GM18951 (cell line): ENCODE measurements at regions not wholly inside any gene's neighbourhood (a gene's known extent, or its start where the extent isn't known, plus 50 kb on each side); places are given as distances from the start of the nearest gene placed in this dataset.

Experiments used
- POLR2A ChIP-seq: IDR thresholded peaks from 4 replicates; pipeline ENCODE4 v1.6.1; 2011; ENCODE audit warnings: mild to moderate bottlenecking; ENCODE audit not compliant: insufficient read length, insufficient read depth; ENCODE audit errors: extremely low read depth
- in situ Hi-C: fragments of 300-500 bp; cut with MboI; formaldehyde crosslinking; loops from one replicate; pipeline ENCODE4 v1.12.0; 2022; ENCODE audit warnings: low sequenced_read_pairs, mixed read lengths, inconsistent platforms; ENCODE audit not compliant: unreplicated experiment

DNA sequence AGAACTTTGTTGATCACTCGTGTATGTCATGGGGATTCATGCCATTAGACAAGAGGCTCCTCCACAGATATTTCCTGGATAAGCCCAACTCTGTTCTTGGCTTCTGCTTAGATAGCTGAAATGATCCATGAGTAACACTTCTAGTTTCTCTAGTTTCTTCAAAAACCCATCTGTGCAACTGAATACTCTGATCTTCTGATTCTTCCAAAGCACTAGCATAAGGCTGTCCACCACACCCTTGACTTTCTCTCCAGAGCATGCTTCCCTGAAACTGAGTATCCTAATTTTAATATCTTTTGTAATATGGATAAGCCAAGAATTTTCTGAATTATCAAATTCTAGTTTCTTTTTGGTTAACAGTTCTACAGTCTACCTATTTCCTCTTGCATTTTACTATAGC, 118.6 kb upstream of the TAPT1 start:
- no peak for TF ChIP-seq POLR2A
- in situ Hi-C loops = no loop called here

GRCh38 chr4:16337936-16338335, 111.7 kb upstream of the TAPT1 start:
- no peak for TF ChIP-seq POLR2A
- in situ Hi-C loops = no loop called here

DNA sequence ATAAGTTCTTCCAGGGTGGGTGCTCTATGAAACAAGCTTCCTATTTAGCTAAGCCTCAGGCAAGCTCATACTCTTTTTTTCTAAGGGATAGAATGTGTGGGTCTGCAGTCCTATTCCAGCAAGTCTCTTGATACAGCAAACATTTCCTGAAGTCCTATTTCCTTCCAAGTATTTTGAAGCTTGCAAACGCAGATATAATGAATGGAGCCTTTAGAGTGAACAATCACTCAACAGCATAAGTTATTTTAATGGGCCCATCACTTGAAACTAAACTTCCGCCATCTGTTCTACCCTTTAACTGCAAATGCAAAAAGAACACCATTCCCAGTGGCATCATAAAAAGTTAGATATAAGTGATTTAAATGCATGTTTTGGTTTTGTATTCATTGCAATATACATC, 108.3 kb upstream of the TAPT1 start:
- in situ Hi-C loops = no loop called here
- no peak for TF ChIP-seq POLR2A

DNA sequence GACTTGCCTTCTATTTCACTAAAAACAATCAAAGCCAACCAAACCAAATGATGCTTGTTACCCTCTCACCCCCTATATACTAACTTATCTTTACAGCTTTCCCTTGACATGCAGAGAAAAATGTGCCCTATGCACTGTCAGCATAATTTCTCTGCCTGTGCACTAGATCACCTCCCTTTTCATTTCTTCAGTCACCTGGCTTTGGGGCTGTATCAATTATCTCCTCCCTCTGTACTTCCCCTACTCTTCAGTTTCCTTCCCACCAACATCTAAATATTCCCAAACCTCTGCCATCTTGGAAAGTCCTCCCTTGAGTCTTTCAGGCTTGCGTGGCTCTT, 103.5 kb upstream of the TAPT1 start:
- TF ChIP-seq POLR2A = no peak
- in situ Hi-C loops = no loop called here

DNA sequence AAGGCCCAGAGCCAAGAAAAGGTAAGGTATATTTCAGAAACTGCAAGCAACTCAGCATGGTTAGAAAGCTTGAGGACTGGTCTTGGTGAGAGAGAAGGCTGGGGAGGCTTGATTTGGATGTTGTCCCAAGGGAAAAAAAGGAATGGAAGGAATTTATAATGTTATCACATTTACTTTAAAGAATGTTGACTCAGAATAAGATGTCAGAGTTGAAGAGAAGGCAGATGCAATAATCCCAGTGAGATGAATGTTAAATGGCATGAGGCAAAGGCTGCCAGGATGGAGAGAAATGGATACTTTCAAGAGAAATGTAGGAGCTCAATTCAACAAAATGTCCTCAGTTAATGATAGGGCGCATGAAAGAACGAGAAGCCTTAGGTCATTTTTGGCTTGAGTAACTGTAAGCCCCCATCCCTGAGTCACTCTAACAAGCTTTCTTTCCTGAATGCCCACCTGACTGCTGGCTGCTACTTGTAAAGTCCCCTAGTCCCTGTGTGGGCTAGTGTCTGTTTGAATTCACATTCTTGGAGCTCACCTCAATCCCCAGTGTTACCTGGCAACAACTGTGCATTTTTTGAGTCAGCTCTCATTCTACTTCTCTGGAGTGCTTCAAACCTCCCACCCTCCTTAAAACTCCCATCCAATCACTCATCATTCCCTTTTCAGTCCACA, 103.0 kb upstream of the TAPT1 start:
- in situ Hi-C loops = no loop called here
- no peak for TF ChIP-seq POLR2A

GRCh38 chr4:16322183-16322582, 95.9 kb upstream of the TAPT1 start:
- no peak for TF ChIP-seq POLR2A
- in situ Hi-C loops = no loop called here

GRCh38 chr4:16315456-16315855, 89.2 kb upstream of the TAPT1 start:
- no peak for TF ChIP-seq POLR2A
- in situ Hi-C loops = no loop called here

- TF ChIP-seq POLR2A = no peak
Observed at GRCh38 chr4:16310606-16311005, 84.3 kb upstream of the TAPT1 start.

GRCh38 chr4:16302648-16303047, 76.4 kb upstream of the TAPT1 start:
- TF ChIP-seq POLR2A = no peak
- in situ Hi-C loops = no loop called here

More at GRCh38 chr4:16310606-16311005, 84.3 kb upstream of the TAPT1 start:
- in situ Hi-C loops = no loop called here

DNA sequence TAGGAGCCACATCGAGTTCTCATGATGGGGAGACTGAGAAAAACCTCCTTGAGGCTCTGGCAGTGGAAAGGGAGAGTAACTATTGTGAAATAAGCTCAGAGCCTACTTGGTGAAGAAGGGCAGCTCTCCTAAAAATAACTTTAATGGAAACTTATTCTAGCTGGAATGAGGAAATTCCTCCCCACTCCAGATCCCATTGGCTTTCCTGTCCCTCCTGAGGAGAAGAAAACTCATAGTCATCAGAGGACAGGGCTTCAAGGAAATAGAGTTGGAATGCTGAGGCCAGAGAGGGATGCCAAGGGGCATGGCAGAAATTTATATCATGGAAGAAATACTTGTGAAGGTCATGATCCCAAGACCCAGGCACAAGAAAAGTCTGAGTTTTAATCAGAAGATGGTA, 70.7 kb upstream of the TAPT1 start:
- TF ChIP-seq POLR2A = no peak
- in situ Hi-C loops = loop anchor here (25.0 kb wide), 1 partner anchor 1165 kb away; no protein-coding TSS in a partner anchor

- in situ Hi-C loops = loop anchor here (25.0 kb wide), 1 partner anchor 1168 kb away; no protein-coding TSS in a partner anchor
- TF ChIP-seq POLR2A = no peak
Observed at GRCh38 chr4:16294455-16294854, 68.2 kb upstream of the TAPT1 start.

DNA sequence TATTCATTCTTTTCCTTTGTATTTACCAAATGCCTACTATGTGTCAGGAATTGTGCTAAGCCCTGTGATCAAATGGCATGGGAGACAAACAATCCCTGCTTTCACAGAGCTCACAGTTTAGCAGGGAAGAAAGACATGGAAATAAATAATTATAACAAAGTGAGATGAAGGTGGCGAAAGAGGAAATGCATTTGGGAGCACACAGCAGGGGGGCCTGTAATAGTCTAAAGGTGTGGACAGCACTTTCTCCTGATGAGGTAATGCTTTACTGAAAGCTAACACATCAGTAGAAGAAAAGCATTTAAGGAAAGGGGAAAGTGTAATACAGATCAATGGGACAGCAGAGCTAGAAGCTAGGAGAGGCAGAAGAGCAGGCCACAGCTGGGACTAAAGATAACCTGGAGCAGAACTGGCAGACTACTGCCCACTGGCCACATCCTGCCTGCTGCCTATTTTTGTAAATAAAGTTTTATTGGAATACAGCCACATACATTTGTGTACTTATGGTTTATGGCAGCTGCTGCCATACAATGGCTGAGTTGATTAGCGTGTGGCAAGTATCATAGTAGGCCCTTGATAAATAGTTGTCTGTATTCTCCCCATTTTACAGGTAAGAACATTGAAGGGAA, 67.1 kb upstream of the TAPT1 start:
- in situ Hi-C loops = loop anchor here (25.0 kb wide), 1 partner anchor 1169 kb away; no protein-coding TSS in a partner anchor

DNA sequence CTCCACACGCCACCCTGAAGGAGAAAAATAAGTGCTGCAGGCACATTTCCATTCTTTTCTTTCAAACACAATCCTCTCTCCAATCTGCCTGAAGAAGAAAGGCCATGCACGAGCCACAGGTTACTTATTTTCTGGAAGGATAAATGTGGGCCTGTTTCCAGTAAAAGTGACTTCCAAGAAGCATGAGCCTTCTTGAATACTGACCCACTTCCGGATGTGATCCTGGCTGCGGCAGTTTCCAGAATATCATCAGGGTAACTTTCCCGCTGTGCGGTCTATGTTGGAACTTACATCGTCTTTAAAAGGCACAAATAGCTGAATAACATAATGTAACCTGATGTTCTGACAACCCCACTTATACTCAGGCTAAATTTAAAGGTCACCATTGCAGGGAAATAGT, 66.3 kb upstream of the TAPT1 start:
- in situ Hi-C loops = loop anchor here (25.0 kb wide), 1 partner anchor 1170 kb away; no protein-coding TSS in a partner anchor
- TF ChIP-seq POLR2A = no peak

More for the DNA sequence above, 67.1 kb upstream of the TAPT1 start:
- no peak for TF ChIP-seq POLR2A
